Right ventricle myocardium inferior (tissue), 1 donor: ENCODE measurements at regions not wholly inside any gene's neighbourhood (a gene's known extent, or its start where the extent isn't known, plus 50 kb on each side); places are given as distances from the start of the nearest gene placed in this dataset.

Experiments
- ATAC-seq: fragments of 200-7000 bp; cut with Tn5 transposase; one replicate; pipeline ENCODE4 v1.9.1; 2020; ENCODE audit warnings: mild to moderate bottlenecking, moderate library complexity
- DNase-seq: peaks from one replicate; pipeline ENCODE4 v3.0.0; 2021; ENCODE audit errors: missing footprints
- intact Hi-C: fragments of 100-400 bp; cut with DNase I; formaldehyde crosslinking; loops from one replicate; pipeline ENCODE4 v1.11.0; 2022
- donor health status: DM: no; HTN: yes; CAD: no; lungs with severe emphysema.

DNA sequence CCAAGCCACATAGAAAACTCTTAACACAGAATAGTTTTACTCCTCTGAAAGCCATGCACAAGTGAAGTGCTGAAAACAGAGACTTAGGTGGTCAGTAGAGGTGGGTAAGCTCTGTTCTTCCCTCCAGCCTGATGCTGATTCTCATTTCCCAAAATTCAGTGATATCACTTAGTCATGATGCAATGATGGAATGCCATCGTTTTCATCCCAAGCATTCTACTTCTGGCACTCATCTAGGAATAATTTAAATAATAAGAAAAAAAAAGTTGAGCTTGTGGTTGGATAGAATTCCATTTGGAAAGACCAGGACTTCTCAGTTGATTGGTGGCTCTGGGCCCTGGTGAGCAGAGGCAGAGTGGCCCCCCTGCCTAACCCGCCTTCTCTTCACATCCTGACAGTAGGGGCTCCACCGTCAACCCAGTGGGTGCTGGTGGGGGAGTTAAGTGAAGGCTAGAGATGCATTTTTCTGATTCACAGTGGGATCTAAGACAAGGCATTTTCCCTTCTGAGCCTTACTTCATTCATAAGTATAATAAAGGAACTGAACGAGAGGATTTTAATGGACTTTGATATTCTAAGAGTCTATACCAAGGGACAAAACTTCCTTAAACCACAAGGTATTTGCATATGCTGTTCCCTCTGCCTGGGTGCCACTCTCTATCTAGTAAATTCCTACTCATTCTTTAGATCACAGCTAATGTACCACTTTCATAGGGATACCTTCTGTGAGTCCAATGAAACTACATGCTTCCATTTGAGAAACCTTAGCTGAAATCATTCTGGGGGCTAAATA is 310.3 kb upstream of the DYNLRB2 start:
- ATAC-seq (no peak), DNase-seq (no peak)
- intact Hi-C loops, result no loop called here

DNA sequence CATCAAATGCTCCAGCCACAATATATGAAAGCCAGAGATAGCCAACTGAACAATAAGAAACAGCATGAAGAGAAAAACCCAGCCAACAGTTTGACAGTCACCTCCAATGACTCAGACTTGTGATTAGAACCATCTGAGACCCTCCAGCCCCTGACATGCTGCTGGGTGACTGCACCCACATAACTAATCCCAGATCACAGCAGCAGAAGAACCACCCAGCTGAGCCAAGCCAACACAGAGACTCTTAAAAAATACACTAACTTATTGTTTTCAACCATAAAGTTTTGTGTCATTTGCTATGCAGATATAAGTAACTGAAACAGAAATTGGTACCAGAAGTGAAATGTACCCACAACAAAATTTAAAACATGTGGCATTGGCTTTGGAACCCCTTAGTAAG is 314.3 kb upstream of the DYNLRB2 start:
- intact Hi-C loops, result no loop called here
- DNase-seq (no peak), ATAC-seq (no peak)

DNA sequence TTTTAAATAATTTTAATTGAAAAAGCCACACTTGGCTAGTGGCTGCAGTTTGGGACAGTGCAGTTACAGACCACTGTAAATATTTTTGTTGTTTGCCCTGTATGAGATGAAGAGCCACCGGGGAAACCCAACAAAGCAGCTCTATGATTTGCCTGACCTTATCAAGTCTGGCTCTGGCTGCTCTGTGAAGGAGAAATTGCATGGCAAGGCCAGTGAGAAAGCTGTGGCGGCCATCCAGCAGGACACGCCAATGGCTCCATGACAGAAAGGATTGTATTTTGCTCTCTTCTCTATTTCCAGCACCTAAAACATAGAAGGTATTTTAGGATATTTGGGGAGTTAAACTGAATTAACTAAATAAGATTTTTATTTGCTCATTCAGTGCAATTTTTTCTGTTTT is 330.0 kb upstream of the DYNLRB2 start:
- ATAC-seq (peak; percentile 73), DNase-seq (no peak)
- intact Hi-C loops, result no loop called here

DNA sequence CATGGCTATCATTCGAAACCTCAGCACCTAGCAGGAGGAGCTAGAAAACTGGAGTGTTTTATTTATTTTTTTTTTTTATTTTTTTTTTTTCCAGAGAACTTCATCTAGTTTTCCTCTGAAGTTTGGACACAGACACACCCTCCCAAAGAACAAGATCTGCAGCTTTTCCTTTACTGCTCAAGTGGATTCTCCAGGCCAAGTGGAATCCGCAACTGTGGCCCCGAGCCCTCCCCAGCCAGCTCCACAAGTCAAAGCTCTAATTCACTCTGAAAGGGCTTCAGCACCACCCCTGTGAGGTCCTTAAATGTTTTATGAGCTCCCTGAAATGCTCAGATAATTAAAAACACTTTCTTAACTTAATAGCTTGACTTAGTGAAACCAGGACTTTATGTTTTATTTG is 332.1 kb upstream of the DYNLRB2 start:
- ATAC-seq, result no peak
- intact Hi-C loops, result no loop called here
- DNase-seq, result no peak

DNA sequence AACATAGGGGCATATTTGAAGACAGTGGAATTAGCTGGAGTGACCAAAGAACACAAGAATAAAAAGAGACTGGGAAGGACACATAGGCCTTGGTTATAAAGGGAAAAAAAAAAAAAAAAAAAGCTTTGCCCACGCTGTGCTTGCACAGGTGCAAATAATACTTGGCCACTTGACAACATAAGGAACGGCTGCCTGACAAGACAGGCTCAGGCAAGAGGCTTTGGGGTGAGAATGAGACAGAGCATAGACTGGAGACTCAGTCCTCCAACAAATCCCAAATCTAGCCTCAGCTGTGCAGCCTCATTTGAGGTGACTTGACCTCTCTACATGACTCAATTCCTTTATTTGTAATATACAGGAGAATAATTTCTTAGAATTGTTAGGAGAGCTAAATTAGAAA is 332.8 kb upstream of the DYNLRB2 start:
- intact Hi-C loops, result no loop called here
- ATAC-seq (no peak), DNase-seq (no peak)

DNA sequence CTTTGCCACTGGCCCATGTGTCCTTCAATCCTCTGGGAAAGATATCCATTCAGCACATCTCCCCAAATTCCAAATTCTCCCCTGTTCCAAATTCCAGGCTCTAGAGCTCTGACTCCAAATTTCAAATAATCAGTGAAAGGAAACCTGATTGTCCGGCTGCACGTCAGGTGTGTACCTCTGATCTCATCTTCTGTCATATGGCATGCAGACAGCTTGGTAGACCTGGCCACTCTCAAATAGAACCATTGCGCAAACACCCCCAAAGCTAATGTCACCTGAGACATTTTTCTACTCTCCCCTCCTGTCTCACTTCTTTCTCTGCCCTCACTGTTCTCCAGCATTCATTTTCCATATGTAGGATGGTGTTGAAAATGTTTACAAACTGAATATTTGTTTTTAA is 337.0 kb upstream of the DYNLRB2 start:
- DNase-seq (no peak), ATAC-seq (no peak)
- intact Hi-C loops, result no loop called here

DNA sequence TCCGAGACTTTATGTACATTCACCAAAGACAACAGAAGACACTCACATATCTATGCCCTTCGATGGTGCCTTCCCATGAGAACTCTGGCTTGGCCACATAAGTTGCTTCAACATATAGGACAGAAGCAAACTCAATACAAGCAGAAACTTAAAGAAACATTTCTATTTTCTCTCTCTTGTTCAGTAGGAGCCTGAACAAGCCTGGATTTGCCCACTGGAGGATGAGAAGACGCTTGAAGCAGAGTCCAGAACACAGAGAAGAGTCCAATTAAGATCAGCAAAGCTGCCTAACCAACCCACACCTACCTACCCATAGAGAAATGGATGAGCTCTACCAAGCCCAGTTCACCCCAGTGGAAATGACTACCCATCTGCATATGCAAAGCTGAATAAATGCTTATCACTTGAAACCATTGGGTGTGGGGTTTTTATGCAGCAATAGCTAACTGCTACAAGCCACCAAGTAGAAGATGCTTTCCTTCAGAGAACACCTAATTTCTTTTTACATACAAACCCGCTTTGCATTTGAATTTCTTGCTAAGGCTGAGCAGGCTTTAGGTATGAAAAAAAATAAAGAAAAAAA is 337.9 kb upstream of the DYNLRB2 start:
- ATAC-seq (no peak), DNase-seq (no peak)
- intact Hi-C loops, result no loop called here

DNA sequence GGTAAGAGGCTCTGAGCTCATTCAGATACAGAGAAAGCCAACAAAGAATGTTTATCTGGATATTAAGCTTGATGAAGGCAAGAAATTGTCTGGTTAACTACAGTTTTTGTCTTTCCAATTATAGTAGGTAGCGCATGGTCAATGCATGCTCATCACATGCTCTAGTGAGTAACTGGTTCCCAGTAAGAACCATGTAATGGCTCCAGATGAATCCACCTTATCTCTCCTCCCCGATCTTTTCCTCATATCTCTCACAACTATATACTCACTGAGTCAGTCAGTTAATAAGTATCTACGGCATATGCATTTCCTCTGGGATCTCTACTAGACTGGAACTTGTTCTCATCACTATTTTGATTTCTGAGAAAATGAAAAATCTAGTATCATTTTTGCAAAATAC is 340.7 kb upstream of the DYNLRB2 start:
- no peak for ATAC-seq
- DNase-seq, result no peak

DNA sequence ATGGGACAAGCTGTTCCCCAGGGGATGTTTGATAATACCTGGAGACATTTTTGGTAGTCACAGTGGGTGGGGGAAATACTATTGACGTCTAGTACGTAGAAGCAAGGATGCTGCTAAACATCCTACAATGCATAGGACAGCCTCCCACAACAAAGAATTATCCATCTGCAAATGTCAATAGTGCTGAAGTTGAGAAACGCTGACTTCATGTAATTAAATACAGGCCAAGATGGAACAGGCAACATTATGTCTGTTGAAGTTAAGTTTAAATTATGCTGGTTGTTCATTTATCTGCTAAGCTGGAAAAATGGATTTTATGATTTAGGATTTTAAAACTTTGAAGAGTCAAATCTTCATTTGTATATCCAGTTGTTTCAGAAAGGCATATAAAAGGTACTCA is 341.2 kb upstream of the DYNLRB2 start:
- no peak for ATAC-seq
- DNase-seq, result no peak
- intact Hi-C loops, result no loop called here

More for the DNA sequence above, 340.7 kb upstream of the DYNLRB2 start:
- intact Hi-C loops, result no loop called here

DNA sequence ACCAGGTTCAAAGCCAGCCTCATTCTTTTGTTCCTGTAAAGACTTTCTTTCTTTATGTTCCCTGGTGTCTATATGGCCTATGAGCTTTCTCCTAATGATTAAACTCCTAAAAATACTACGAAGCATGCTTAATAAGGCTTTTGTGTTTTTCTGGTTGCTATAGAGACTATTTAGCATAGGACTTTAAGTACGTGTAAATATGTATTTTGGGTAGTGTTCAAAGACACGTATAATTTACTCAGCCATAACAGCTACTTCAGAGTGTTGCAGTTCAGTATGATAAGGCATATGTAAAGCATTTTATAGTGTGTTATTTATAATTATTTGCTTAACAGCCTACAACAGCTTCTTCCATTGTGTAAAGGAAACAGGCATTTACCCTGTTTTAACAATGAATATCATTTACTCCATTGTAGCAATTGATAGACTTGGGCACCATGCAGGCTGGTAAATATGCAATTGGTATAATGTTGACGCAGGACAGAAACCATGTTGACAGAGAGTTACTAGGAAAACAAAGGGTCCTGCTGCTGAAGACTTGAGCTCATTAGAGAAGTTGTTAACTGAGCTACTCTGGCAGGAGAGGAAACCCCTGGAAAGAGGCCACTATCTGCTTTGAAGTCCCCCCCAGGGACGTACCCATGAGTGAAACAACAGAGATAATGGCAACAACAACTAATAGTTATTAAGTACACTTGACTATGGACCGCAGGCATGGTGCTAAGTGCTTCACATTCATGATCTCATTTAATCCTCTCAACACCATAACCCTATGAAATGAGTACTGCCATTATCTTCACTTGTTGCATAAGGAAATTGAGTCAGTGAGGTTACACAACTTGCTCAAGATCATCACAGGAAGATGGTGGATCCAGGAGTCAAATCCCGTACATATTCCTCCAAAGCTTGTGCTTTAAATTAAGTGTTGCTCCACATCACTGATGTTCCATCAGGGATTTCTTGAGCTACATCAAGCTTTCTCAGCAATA is 342.2 kb upstream of the DYNLRB2 start:
- no peak for DNase-seq
- no peak for ATAC-seq
- intact Hi-C loops, result no loop called here

DNA sequence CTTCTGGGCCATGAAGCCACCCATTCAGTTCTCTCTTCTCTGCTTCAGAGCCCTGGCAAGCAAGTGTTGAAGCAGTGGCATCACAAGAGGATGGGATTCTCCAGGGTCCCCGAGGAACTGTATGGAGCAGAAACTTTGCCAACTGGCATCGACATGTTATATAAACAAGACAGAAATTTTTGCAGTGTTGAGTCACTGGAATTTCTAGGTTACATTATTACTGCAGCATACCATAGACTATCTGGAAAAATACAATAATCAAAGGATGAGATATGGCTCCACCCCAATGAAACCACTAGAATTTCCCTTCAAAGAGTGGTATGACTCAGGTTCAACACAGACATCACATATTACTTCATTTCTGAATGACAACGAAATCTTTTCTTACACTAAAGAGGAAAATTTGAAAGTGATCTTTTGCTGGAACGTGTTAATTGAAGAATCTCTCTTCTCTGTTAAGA is 343.0 kb upstream of the DYNLRB2 start:
- ATAC-seq, result no peak
- no peak for DNase-seq
- intact Hi-C loops, result no loop called here

DNA sequence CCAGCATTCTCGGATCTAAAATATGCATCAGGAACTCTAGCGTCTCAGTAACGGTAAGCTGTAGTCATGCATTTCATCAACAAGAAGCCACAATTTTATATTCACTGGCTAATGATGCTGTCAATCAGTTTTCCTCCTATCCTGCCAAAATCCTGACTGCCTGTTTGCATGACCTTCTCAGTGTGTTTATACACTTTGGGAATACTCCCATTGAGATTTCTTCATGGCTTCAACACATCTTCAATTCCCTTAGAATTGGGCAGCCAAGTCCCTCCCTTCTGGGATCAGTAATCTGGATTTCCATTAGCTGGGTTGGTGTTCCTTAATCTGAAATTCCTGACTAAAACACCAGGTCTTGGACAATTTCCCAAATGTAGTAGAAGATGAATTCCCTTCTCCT is 348.9 kb upstream of the DYNLRB2 start:
- no peak for ATAC-seq
- intact Hi-C loops, result no loop called here

DNA sequence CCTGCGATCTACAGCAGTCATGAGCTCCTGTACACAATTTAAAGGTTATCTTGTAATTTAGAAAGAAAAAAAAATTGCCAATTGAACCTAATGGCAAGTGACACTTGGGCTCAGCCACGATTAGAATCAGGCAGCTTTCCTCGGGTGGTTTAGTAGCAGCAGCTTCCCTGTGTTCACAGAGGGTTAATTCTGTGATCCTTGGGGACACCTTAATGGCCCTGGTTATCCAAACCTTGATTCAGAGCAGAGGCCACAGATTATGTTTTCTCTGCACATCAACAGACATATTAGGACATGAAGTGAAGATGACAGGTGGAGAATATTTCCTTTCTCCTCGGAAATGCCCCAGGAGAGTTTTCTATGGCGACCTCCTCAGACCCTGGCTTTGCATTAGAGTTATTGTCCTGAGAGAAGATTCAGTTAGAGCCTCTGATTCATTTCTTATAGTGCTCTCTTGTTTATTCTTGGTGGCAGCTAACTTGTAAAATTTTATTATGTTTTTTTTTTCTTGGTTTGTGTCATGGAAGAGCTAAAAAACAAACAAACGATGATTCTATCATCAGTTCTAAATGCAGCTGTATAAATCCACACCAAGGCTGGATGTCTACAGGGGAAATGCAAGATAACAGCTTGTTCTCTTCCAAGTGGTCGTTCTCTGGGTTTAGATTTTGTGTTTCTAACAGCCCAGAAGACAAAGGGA is 351.2 kb upstream of the DYNLRB2 start:
- no peak for ATAC-seq
- no peak for DNase-seq
- intact Hi-C loops, result no loop called here

More for the DNA sequence above, 348.9 kb upstream of the DYNLRB2 start:
- DNase-seq, result no peak

DNA sequence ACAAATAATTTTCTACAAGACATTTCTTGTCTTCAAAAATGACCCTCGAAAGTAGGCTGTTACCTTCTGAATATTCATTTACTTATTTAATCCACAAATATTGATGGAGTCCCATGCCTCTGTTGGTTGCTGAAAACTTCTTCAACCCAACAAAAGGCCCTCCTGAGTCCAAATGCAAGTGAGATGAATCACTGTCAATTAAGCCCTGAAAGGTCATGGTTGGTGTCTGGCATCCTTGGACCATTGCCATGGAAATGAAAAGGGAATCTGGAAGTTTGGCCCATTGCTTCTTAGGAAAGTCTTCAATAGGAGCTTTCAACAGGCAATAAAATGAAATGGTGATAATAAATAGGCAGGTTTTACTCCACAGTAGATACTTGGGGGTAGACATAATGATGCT is 364.7 kb upstream of the DYNLRB2 start:
- intact Hi-C loops, result no loop called here
- DNase-seq, result no peak
- no peak for ATAC-seq

DNA sequence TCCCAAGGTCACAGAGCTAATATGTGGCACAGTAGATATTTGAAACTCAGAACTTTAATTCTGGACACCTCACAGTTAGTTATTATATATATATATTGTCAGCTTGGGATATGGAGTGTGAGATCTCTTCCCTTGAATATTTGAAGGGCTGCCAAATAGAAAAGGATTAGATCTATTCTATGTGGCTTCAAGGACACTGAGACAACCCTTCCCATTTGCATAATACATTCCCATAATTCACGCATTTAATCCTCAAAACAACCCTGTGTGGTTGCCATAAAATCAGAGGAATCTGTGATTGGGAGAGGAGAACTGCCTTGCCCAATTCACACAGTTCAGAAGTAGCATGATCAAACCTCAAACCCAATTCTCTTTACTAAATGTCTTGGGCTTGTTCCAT is 365.8 kb upstream of the DYNLRB2 start:
- no peak for DNase-seq
- ATAC-seq, result no peak
- intact Hi-C loops, result no loop called here

DNA sequence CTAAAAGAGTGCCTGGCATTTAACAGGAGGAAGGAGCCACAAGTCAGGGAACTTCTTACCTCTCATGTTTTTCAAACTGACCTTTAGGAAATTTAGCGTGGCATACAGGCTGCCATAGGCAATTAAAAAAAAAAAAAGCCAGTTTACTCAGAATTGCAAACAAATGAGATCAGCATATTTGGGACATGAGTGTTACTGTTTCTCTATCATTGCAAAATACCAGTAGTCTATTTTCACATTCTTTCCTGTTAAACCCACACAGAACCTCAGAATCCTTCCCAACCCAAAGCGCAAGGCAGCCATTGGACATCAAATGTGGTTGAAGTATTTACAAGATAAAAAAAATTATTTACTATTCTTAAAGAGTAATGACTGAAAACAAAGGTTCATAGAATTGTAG is 366.4 kb upstream of the DYNLRB2 start:
- intact Hi-C loops, result no loop called here
- DNase-seq (no peak), ATAC-seq (no peak)

DNA sequence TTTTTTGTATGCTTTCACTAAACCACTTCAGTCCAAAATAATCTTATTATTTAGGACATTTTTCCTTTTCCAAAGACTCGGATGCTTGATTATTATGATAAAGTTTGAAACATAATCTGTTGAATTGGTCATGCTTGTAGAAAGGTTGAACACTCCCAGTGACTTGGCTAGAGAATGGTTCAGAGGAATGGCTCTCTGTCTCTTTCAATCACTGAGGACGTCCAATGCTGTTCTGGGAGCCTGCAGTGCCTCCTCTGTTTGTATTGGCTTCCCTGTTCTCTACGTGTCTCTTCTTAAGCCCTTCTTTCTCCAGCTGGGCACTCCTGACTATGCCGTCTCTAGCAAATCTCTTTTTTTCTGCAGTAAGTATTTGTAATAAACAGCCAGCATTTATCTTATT is 369.0 kb upstream of the DYNLRB2 start:
- intact Hi-C loops, result no loop called here
- ATAC-seq (no peak), DNase-seq (no peak)

DNA sequence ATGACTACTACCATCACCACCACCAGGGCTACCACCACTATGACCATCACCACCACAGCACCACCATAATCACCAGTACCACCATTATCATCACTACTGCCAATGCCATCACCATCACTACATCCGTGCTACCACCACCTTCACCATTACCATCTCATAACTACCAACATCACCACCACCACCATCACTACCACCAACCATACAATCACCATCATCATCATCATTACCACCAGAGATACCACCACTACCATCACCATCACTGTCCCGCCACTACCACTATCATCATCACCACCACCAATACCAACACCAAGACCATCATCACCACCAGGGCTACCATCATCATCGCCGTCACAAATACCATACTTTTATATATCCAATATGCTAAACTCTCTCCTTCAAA is 369.6 kb upstream of the DYNLRB2 start:
- DNase-seq (no peak), ATAC-seq (no peak)
- intact Hi-C loops, result no loop called here
